T1000 (cell line): ENCODE measurements at regions not wholly inside any gene's neighbourhood (a gene's known extent, or its start where the extent isn't known, plus 50 kb on each side); places are given as distances from the start of the nearest gene placed in this dataset.

Experiments used
- DNase-seq: peaks from one replicate; lab custom pipeline; 2025; ENCODE audit warnings: mixed read lengths; lab: John Stamatoyannopoulos, UW

- no peak for DNase-seq
Observed at GRCh38 chr12:127268706-127269425, 998.1 kb upstream of the TMEM132C start.

GRCh38 chr12:127270193-127270592, 996.8 kb upstream of the TMEM132C start:
- no peak for DNase-seq

DNA sequence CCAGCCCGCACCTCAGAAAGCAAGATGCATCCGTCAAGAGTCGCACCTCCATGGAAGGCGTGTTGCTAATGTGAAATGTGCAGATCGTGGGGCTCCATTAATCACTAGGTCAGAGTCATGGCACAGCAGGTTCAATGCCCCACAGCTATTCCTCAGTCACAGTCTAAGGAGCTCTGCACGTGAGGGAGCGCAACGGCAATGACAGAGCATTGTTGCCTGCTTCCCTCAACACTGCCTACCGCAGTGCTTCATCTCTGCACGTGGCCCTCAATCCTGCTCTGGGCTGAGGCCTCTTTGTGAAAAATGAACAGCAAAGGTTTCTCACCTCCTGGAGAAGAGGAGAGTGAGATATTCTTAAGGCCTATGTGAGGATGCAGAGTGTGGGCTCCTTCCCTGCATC, 995.2 kb upstream of the TMEM132C start:
- no peak for DNase-seq

DNA sequence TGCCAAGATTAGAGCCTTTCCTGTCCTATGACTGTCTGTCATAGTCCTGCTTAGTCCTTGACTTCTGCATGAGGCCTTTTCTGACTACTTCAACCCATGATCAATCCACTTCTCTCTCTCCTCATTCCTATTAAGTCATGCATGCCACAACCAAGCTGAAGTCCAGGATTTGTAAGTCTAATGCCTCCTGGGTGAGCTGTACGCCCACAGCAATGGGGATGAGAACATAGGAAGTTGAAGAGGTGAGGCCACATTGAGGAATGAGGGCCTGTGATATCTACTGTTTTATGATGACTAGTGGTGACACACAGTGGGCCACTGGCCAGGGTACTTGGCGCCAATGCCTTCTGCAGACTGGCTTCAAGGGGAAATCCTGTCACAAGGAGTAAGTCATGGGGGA, 994.1 kb upstream of the TMEM132C start:
- DNase-seq = peak; percentile 75

DNA sequence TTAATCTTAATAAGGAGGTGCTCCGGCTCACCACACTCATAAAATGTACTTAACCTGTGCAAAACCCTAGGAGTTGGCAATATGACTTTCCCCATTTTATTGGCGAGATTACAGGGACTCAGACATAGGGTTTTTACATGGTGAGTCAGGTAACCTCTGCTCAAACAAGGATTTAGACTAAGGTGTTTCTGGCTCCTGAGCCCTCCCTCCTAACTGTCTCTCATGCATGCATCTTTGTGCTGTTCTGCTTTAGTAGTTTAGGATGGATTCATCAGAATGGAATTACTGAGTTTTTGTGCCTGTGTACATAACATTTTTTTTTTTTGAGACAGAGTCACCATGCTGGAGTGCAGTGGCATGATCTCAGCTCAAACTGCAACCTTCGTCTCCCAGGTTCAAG, 993.3 kb upstream of the TMEM132C start:
- no peak for DNase-seq

- DNase-seq = no peak
Observed at GRCh38 chr12:127275416-127275815, 991.6 kb upstream of the TMEM132C start.

DNA sequence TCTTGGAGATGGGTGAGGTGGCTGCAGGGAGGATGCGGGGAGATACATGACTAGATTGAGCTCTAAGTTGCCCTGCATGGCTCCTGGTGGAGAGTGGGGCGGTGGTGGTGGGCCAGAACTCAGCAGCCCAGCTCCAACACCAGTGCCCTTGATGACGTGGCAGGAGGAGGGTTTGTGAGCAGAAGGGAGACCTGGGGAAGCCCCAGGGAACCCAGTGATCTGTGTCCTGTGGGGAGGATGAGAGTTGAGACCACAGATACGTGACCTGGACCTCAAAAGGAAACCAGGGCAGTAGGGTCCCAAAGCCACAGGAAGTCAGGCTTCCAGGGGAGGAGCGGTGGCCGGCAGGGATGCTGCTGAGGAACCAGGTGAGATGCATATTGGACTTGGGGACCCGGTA, 989.1 kb upstream of the TMEM132C start:
- no peak for DNase-seq

DNA sequence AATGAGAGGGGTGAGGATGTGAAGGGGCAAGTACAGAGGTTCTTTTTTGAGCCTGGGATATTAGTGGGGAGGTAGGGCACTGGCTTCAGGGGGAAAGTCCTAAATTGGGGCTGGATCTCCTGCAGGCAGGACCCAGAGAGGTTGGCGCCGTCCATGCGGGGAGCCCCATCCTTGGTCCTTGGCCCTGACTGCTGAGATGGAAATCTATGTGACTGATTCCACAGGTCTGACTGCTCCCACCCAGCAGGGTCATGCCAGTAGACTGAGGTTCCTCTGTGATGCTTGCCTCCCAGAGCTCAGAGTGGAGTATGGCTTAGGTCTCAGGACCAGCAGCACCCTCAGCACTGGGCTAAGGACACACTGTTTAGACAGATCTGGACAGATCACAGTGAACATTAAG, 988.6 kb upstream of the TMEM132C start:
- DNase-seq = no peak

GRCh38 chr12:127280393-127281275, 986.3 kb upstream of the TMEM132C start:
- no peak for DNase-seq

DNA sequence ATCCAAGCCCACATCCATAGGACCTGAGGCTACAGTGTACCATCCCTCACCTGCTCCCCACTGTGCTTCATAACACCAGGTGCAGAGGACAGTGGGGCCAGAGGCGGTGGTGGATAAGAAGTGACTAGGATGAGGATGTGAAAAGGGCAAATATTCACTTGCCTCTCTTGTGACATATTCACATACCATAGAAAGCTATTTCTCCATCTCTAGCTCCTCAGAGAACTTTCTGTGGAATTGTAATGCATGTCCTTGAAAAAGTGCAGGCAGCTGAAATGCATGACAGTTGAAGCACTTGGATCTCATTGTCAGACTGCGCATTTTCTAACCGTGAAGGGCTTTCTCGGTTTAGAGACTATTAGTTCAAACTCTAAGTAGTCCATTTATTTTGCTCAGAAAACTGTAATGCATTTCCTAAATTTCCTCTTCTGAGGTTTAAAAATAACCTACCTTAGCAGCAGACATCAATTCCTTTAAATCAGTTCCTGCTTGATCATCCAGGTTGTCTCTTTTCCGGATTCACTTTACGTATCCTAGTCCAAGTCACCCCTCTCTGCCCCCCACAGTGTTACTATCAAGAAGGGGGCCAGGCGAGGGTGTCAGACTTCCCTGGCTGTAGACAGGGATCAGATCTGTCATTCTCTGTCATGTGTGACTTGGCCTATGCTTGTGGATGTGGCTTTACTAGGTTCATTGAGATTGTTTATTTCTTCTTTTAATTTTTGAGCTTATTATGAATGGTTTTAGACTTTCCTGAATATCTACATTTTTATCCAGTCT, 984.0 kb upstream of the TMEM132C start:
- DNase-seq = no peak

DNA sequence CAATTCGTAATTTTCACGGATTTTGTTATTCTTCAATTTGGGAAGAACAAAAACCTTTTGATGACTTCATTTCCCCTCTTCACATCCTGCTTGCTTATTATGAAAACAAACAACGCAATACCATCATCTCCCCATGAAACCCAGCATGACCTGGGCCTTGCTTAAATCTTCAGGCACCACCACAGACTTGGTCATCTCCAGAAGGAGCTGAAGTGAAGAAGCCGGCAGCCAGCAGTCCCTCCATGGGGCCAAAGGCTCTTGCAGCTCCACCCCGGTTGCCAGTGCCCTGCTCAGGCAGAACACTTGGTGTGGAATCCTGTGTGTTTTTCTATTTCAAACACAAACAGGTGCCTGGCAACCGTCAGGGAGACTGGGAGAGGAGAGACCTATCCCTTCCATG, 982.9 kb upstream of the TMEM132C start:
- DNase-seq = no peak

GRCh38 chr12:127284870-127285431, 982.0 kb upstream of the TMEM132C start:
- DNase-seq = peak; percentile 22

DNA sequence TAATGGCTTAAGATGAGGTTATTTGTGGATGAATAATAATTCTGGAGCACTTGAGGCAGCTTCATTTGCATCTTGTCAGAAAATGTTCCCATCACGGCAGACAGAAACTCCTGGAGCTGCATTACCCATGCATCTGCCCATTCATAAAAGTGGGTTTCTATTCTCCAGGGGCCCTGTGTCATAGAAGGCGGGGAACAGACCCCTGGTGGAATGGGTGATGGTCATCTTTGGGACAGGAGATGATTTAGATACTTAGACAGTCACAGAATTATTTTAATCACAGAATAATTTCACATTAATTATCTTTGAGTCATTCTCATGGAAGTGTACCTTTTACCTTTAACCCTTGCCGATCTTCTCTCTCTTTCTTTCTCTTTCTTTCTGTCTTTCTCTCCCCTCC, 980.7 kb upstream of the TMEM132C start:
- DNase-seq = no peak

DNA sequence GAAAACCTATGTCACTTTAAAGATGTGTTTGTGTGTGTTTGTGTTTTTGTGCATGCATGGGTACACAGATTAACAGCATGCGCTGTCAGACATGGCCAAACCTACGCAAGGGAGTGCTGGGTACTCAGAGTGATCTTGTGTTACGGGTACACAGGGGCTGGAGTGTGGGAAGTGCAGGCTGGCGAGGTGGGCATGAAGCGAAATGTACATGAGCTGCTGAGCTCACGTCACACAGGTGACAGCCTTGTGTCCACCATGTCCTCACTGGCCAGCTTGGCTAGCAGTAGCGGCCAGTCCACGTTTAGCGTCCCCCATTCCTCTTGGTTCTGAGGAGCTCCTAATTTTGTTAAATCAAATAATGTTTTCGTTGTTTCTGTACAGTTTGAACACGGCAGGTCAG, 979.7 kb upstream of the TMEM132C start:
- no peak for DNase-seq

- DNase-seq = no peak
Observed at GRCh38 chr12:127290251-127290650, 976.7 kb upstream of the TMEM132C start.

DNA sequence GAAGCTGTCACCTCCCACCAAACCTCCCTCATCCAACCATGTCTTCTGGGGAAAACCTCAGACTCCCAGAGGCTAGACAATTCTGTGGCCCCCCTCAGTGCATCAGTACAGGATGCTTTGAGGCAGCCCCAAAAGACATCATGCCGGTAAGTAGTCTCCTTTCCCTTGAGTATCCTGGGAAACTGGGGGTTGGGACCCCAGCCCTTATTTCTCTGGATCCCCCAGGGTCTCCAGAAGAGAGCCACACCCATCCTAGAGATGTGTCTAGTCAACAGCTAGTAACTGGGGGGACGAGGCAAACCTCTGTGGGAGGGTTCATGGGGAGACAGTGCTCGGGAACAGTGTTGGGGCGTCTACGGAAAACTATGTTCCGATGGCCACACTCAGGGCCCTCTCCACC, 974.2 kb upstream of the TMEM132C start:
- no peak for DNase-seq

DNA sequence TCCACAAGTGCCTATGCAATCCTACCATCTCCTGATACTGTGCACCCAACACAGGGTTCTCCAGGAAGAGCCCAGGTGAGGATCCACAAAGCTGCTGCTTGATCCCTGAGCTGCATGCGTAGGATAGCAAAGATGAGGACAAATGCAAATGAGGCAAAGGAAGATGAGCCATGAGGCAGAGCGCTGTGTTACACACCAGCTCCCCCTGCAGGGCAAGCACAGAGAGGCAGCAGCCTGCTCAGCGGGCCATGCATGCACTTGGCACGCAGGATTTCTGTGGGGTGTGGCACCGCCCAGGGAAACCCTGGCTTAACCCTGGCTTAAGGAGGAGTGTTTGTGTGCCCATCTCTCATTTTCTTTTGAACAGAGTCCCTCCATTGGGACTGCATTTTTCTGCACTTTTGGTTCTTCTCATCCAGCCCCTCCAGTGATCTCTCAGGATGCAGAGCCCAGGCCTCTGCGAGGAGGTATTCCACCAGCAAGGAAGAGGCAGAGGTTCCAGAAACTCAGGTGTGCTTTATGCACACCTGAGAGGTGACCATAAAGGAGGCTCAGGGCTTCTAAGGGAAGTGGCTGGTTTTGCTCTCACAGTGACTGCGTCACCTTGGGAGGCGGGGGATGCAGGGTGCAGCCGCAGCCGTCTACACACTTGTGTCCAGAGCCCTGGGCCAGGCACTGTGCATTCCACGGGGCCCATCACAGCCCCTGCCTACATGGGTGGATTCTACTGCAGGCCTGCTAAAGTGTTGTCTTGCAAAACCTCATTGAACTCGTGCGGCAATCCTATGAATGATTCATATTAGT, 973.3 kb upstream of the TMEM132C start:
- DNase-seq = no peak

DNA sequence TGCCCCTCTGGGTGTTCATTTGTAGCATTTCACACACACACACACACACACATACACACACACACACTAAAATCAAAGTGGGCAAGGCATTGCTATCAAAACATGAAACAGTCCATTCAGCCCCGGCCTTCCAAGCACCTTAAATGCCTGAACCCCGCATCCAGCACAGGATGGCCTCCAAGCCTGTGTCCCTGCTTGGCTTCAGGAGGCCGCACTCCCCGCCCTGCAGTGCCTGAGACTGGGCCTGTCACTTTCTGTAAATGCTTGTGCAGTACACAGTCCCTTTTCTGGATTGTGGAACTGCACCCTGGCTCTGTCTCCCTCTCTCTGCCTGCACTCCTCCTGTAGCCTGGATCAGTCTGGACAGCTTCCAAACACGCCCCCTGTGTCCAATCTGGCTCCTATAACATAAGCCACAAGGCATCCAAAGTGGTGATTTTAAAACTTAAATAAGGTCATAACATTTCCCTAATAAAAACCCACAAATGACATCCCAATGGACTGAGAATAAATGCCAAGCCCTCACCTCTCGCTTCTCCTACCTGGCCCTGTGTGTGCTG, 972.2 kb upstream of the TMEM132C start:
- DNase-seq = no peak

GRCh38 chr12:127295630-127296029, 971.3 kb upstream of the TMEM132C start:
- DNase-seq = no peak

DNA sequence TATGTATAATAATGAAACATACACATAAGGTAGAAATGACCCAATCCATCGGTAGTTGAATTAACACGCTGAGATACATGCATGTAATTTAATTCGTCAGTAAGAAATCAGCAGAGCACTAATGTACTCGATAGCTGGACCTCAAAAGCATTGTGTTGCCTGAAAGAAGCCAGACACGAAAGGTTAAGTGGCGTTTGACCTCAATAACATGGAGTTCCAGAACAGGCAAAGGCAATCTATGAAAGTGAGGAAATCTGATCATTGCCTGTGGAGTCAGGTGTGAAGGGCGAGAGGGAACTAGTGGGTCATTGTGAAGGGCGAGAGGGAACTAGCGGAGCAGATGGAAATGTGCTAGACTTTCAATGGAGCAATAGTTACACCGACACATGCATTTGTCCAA, 970.4 kb upstream of the TMEM132C start:
- DNase-seq = no peak

- no peak for DNase-seq
Observed at GRCh38 chr12:127297327-127297726, 969.6 kb upstream of the TMEM132C start.
